Pancreas (tissue), 10 donors: ENCODE measurements at regions not wholly inside any gene's neighbourhood (a gene's known extent, or its start where the extent isn't known, plus 50 kb on each side); places are given as distances from the start of the nearest gene placed in this dataset.

Source experiments
- ATAC-seq, 4 donors: fragments of 200-7000 bp; cut with Tn5 transposase; one replicate each; pipeline versions ENCODE4 v1.8.0 to v1.9.1; 2020; ENCODE audit warnings: mild to moderate bottlenecking in 4 of 4, moderate library complexity in 4 of 4
- DNase-seq, 6 donors: peaks; one replicate each; pipeline ENCODE4 v3.0.0-alpha.2; 2020
- FAIRE-seq: peaks from 2 replicates; lab custom pipeline; 2012; peaks lifted over from hg19 to GRCh38; lab: Jason Lieb, UNC
- H3K27ac ChIP-seq, 4 donors: fragments of 200-600 bp; sonication (generic); 1 replicate in 3 of 4; 2 replicates in 1 of 4; pipeline versions ENCODE4 v1.5.0 to v1.8.0; 2020
- H3K27me3 ChIP-seq, 4 donors: fragments of 200-600 bp; one replicate each; pipeline ENCODE4 v1.8.0; 2021
- H3K36me3 ChIP-seq, 3 donors: fragments of 200-600 bp; sonication (generic) in 1 of 3; one replicate each; pipeline versions ENCODE4 v1.5.0 to v1.8.0; 2020 to 2021
- H3K4me1 ChIP-seq, 3 donors: fragments of 200-600 bp; one replicate each; pipeline ENCODE4 v1.8.0; 2021
- H3K4me3 ChIP-seq, 4 donors: fragments of 200-600 bp; sonication (generic) in 2 of 4; one replicate each; pipeline versions ENCODE4 v1.5.0 to v1.8.0; 2020 to 2021
- H3K9me3 ChIP-seq, 4 donors: fragments of 200-600 bp; one replicate each; pipeline ENCODE4 v1.8.0; 2021
- WGBS, 2 donors: extraction: QIAGEN DNeasy Blood & Tissue Kit; methylation state at CpG; one replicate each; pipeline ENCODE4 v1.1.7; 2013; 5-methylcytosine and 5-hydroxymethylcytosine counted together
- intact Hi-C, 3 donors: fragments of 100-400 bp; cut with DNase I; formaldehyde crosslinking; loops; one replicate each; pipeline versions ENCODE4 v1.11.1 to v1.14.2; 2022
- TF ChIP-seq, protein P1 (sequence below), 4 donors: fragments of 200-600 bp; sonication (generic) in 3 of 4; IDR thresholded peaks; one replicate each; pipeline versions ENCODE4 v1.5.0 to v1.8.0; 2021; ENCODE audit warnings: antibody characterized with exemption in 4 of 4
- donor health status: healthy with polysubstance abuse.
- donor health status: DM: no; HTN: no; CAD: no; lungs with moderate emphysema.
- donor health status: DM: no; HTN: no; CAD: no.
- donor health status: control.
- donor health status: control.
- donor health status: Bipolar disorder and iron deficiency.
- donor health status: DM: yes; HTN: yes; CAD: no.
- donor health status: DM: no; HTN: no; CAD: no.
- donor health status: DM: no; HTN: no; CAD: no.
- donor health status: DM: yes; HTN: yes; CAD: no.

DNA sequence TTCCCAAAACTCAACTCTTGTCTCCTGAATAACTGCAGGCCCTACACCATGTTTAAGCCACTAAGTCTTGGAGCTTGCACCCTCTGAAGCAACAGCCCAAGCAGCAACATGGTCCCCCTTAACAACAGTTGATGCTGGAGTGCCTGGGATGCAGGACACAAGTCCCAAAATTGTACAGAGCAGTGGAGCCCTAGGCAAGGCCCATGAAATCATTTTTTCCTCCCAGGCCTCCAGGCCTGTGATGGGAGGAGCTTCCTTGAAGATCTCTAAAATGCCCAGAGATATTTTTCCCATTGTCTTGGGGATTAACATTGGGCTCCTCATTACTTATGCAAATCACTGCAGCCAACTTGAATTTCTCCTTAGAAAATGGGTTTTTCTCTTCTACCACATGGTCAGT lies 311.9 kb upstream of the EPHA3 start:
- intact Hi-C loops: no loop called here
- Histone ChIP-seq H3K9me3 (no peaks in the 10 kb centered on the region), H3K27me3 (no peaks in the 10 kb centered on the region), H3K4me3 (no peak overlapping the region), H3K4me1 (no peaks in the 10 kb centered on the region), H3K36me3 (no peaks in the 10 kb centered on the region), H3K27ac (no peak overlapping the region)
- ATAC-seq: no peak
- FAIRE-seq: no peak
- DNase-seq: no peak
- TF ChIP-seq, protein P1, sequence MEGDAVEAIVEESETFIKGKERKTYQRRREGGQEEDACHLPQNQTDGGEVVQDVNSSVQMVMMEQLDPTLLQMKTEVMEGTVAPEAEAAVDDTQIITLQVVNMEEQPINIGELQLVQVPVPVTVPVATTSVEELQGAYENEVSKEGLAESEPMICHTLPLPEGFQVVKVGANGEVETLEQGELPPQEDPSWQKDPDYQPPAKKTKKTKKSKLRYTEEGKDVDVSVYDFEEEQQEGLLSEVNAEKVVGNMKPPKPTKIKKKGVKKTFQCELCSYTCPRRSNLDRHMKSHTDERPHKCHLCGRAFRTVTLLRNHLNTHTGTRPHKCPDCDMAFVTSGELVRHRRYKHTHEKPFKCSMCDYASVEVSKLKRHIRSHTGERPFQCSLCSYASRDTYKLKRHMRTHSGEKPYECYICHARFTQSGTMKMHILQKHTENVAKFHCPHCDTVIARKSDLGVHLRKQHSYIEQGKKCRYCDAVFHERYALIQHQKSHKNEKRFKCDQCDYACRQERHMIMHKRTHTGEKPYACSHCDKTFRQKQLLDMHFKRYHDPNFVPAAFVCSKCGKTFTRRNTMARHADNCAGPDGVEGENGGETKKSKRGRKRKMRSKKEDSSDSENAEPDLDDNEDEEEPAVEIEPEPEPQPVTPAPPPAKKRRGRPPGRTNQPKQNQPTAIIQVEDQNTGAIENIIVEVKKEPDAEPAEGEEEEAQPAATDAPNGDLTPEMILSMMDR (IDR thresholded peaks at IDR 0.05): no peak

DNA sequence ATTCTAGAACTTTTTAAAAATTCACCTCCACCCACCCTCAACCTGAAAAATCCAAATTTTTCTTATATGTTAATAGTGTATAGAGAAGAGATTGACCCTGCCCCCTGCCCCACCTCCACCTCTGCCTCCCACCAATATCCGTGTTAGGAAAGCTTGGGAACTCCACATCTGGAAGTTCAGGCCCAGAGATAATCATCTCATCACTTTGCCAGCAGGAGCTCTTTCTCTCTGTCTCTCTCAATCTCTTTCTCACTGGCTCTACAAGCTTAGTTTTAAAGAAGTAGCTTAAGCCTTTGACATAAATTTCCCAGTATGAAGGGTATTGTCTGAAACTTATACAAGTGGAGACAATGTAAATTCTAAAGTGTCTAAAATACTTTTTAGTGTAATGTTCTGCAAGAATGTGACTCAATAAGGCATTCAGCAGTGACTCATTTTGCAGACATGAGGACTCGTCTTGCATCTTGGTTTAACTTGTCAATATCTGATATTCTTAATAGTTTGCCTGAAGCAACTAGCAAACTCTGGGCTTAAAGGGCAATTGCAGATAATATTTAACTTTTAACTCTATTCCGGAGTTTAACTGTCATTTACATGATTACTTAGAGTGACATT lies 299.8 kb upstream of the EPHA3 start:
- FAIRE-seq (no peak), ATAC-seq (peak in 2 of 4 donors; percentile 36 to 53), DNase-seq (no peak)
- H3K36me3 ChIP-seq: no peaks in the 10 kb centered on the region
- TF ChIP-seq, protein P1 (IDR thresholded peaks at IDR 0.05): no peak
- no peaks in the 10 kb centered on the region for H3K9me3 ChIP-seq
- whole genome bisulfite sequencing, 2 donors: 10 to 19% methylated on average over 3 of the region's 3 CpGs
- no peaks in the 10 kb centered on the region for H3K27me3 ChIP-seq
- no peak overlapping the region for H3K4me3 ChIP-seq
- no peak overlapping the region for H3K27ac ChIP-seq
- intact Hi-C loops: no loop called here
- H3K4me1 ChIP-seq: peaks cover 0 to 7% (median 4%) of the 10 kb centered on the region in 3 donors

DNA sequence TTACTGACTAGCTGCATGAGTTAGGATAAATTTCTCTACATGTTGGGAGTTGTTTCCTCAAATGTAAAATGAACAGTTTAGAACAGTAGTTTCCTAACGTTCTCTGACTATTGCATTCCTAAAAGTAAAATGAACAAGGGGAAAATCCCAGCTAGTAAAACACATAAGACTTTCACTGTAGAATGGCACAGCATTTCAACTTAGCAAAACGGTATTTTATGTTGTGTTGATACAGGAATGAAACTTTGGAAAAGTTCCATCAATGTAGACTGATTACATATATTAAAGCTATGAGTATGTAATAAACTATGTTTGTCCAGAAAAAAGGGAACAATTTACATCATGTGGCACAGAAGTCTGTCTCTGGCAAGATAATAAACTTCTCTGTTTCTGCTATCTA lies 297.4 kb upstream of the EPHA3 start:
- H3K4me3 ChIP-seq: no peak overlapping the region
- H3K9me3 ChIP-seq: no peaks in the 10 kb centered on the region
- intact Hi-C loops: no loop called here
- no peaks in the 10 kb centered on the region for H3K36me3 ChIP-seq
- DNase-seq (no peak), ATAC-seq (no peak), FAIRE-seq (no peak)
- H3K4me1 ChIP-seq: peaks cover 0 to 7% (median 4%) of the 10 kb centered on the region in 3 donors
- WGBS, 2 donors: 13% methylated on average over 2 of the region's 2 CpGs
- H3K27ac ChIP-seq: no peak overlapping the region
- TF ChIP-seq, protein P1 (IDR thresholded peaks at IDR 0.05): no peak
- no peaks in the 10 kb centered on the region for H3K27me3 ChIP-seq

DNA sequence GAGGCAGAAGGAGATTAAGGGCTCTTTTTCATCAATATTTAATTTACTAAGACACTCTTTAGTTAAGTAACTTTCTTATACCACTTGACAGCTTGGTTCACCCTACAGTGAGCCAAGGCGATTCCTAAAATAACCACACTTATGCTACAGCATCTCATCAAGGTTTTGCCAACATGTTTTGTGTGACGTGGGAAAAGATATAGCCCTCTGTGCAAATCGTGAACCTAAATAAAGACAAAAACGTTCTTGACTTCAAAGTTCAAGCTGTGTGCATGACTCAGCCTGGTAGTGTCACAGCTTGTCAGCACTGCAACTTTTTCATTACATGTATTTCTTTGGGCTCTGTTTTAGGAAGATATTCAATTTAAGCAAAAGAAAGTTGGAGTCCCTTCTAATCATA lies 297.0 kb upstream of the EPHA3 start:
- WGBS, 2 donors: 19 to 26% methylated on average over 4 of the region's 4 CpGs
- H3K4me1 ChIP-seq: peaks cover 0 to 7% (median 4%) of the 10 kb centered on the region in 3 donors
- no peak for DNase-seq
- H3K27ac ChIP-seq: no peak overlapping the region
- no peak overlapping the region for H3K4me3 ChIP-seq
- intact Hi-C loops: no loop called here
- ATAC-seq: peak in 2 of 4 donors; percentile 26 to 35
- no peaks in the 10 kb centered on the region for H3K9me3 ChIP-seq
- TF ChIP-seq, protein P1 (IDR thresholded peaks at IDR 0.05): no peak
- no peak for FAIRE-seq
- H3K27me3 ChIP-seq: no peaks in the 10 kb centered on the region
- H3K36me3 ChIP-seq: no peaks in the 10 kb centered on the region

DNA sequence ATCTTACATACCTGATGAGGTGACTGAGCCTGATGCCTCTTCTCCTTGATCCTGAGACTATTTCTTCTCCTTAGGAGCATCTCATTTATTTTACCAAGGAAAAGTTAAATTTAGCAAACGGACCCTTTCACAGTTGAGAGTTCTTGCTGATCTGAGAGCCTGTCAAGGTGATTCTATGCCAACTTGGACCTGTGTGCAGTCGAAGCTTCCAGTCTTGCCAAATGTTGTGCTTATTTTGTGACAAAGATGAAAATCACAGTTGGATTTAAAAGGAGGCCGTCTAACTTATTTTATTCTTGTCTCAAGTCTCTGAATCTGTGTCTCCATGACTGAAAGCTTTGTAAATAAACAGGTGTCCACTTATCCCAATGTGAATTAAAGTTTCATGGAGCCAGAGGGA lies 296.3 kb upstream of the EPHA3 start:
- ATAC-seq: no peak
- Histone ChIP-seq H3K36me3 (no peaks in the 10 kb centered on the region), H3K4me3 (no peak overlapping the region), H3K27me3 (no peaks in the 10 kb centered on the region), H3K27ac (no peak overlapping the region), H3K9me3 (no peaks in the 10 kb centered on the region), H3K4me1 (peaks cover 0 to 8% (median 4%) of the 10 kb centered on the region in 3 donors)
- WGBS, 2 donors: 37 to 39% methylated on average over 3 of the region's 3 CpGs
- TF ChIP-seq, protein P1 (IDR thresholded peaks at IDR 0.05): no peak
- no peak for DNase-seq
- intact Hi-C loops: no loop called here
- no peak for FAIRE-seq
